ENCODE measurements at regions not wholly inside any gene's neighbourhood (a gene's known extent, or its start where the extent isn't known, plus 50 kb on each side); places are given as distances from the start of the nearest gene placed in this dataset.

- DNase-seq (ENCODE audit: low read depth): no peak
Measured at GRCh38 chr12:66963901-66964300, 285.0 kb upstream of the GRIP1 start.

- DNase-seq (ENCODE audit: low read depth): peak; percentile 21
Measured at GRCh38 chr12:66964629-66965028, 285.8 kb upstream of the GRIP1 start.

GRCh38 chr12:66965621-66966020 lies 286.7 kb upstream of the GRIP1 start:
- no peak for DNase-seq (ENCODE audit: low read depth)

- no peak for DNase-seq (ENCODE audit: low read depth)
Measured at GRCh38 chr12:66971816-66972215, 292.9 kb upstream of the GRIP1 start.

GRCh38 chr12:66976526-66976925 lies 292.6 kb upstream of the CAND1 start:
- DNase-seq (ENCODE audit: low read depth): no peak

- DNase-seq (ENCODE audit: low read depth): no peak
Measured at GRCh38 chr12:66978802-66979201, 290.4 kb upstream of the CAND1 start.

GRCh38 chr12:66979251-66979650 lies 289.9 kb upstream of the CAND1 start:
- no peak for DNase-seq (ENCODE audit: low read depth)

GRCh38 chr12:66984077-66984476 lies 285.1 kb upstream of the CAND1 start:
- DNase-seq (ENCODE audit: low read depth): no peak

GRCh38 chr12:66984962-66985361 lies 284.2 kb upstream of the CAND1 start:
- DNase-seq (ENCODE audit: low read depth): no peak

GRCh38 chr12:66999141-66999540 lies 270.0 kb upstream of the CAND1 start:
- no peak for DNase-seq (ENCODE audit: low read depth)

- no peak for DNase-seq (ENCODE audit: low read depth)
Measured at GRCh38 chr12:67001251-67001650, 267.9 kb upstream of the CAND1 start.

GRCh38 chr12:67002720-67003119 lies 266.4 kb upstream of the CAND1 start:
- no peak for DNase-seq (ENCODE audit: low read depth)

- DNase-seq (ENCODE audit: low read depth): no peak
Measured at GRCh38 chr12:67006610-67007009, 262.5 kb upstream of the CAND1 start.

- DNase-seq (ENCODE audit: low read depth): no peak
Measured at GRCh38 chr12:67014642-67015041, 254.5 kb upstream of the CAND1 start.

- no peak for DNase-seq (ENCODE audit: low read depth)
Measured at GRCh38 chr12:67018105-67018504, 251.1 kb upstream of the CAND1 start.

- no peak for DNase-seq (ENCODE audit: low read depth)
Measured at GRCh38 chr12:67019070-67019469, 250.1 kb upstream of the CAND1 start.

GRCh38 chr12:67025543-67026114 lies 243.5 kb upstream of the CAND1 start:
- peak; percentile 45 for DNase-seq (ENCODE audit: low read depth)

- DNase-seq (ENCODE audit: low read depth): no peak
Measured at GRCh38 chr12:67026487-67027246, 242.5 kb upstream of the CAND1 start.

- no peak for DNase-seq (ENCODE audit: low read depth)
Measured at GRCh38 chr12:67028529-67028928, 240.6 kb upstream of the CAND1 start.

- peak; percentile 5 for DNase-seq (ENCODE audit: low read depth)
Measured at GRCh38 chr12:67034110-67034879, 234.9 kb upstream of the CAND1 start.

GRCh38 chr12:67035121-67035520 lies 234.0 kb upstream of the CAND1 start:
- DNase-seq (ENCODE audit: low read depth): no peak

- no peak for DNase-seq (ENCODE audit: low read depth)
Measured at GRCh38 chr12:67038486-67038885, 230.7 kb upstream of the CAND1 start.

Data from activated T-cell treated with anti-CD3 and anti-CD28 coated beads for 48 hours (primary cell).